OCI-LY1 (cell line): ENCODE measurements at regions not wholly inside any gene's neighbourhood (a gene's known extent, or its start where the extent isn't known, plus 50 kb on each side); places are given as distances from the start of the nearest gene placed in this dataset.

Source experiments
- EZH2 ChIP-seq: fragments of 200-600 bp; sonication (generic), shearing (Covaris generic); IDR thresholded peaks from 2 replicates; pipeline ENCODE4 v1.8.0; 2017; ENCODE audit warnings: borderline replicate concordance, mixed run types, mild to moderate bottlenecking, antibody characterized with exemption, low read length, moderate library complexity, mixed read lengths
- TF ChIP-seq, protein P1 (sequence below): fragments of 200-600 bp; sonication (generic), shearing (Covaris generic); IDR thresholded peaks from 2 replicates; pipeline ENCODE4 v1.5.1; 2017; ENCODE audit warnings: mild to moderate bottlenecking, antibody characterized with exemption, low read length, moderate library complexity, mixed read lengths

DNA sequence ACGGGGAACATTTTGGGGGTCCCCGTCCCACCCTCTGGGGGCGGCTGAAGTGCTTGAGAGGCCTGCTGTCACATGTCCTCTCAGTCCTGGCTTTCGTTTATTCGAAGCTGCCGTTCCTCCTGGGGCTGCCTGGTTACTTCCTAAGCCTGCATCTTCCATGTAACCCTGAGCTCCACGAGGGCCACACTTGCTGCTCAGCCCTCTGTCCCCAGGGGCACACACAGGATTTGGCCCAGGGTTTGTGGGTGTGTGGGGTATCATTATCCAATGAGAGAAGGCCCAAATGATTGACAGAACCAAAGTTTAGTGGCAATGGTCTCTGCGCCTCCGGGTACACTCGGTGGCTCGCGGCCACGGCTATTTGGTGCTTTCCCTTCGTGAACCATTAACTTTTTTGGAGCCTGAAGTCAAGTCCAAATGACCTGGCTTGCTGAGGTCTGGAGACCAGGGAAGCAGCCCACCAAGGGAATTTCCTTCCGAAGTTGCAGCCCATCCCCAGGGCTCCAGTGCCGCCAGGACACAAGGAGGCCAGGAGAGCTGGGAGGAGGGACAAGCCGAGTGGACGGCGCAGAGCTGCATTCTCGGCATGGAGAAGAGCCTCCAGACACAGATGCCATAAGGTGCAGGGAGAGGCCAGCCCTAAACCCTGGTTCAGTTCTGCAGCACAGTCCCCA lies 131.4 kb upstream of the FOXF1 start:
- TF ChIP-seq, protein P1, sequence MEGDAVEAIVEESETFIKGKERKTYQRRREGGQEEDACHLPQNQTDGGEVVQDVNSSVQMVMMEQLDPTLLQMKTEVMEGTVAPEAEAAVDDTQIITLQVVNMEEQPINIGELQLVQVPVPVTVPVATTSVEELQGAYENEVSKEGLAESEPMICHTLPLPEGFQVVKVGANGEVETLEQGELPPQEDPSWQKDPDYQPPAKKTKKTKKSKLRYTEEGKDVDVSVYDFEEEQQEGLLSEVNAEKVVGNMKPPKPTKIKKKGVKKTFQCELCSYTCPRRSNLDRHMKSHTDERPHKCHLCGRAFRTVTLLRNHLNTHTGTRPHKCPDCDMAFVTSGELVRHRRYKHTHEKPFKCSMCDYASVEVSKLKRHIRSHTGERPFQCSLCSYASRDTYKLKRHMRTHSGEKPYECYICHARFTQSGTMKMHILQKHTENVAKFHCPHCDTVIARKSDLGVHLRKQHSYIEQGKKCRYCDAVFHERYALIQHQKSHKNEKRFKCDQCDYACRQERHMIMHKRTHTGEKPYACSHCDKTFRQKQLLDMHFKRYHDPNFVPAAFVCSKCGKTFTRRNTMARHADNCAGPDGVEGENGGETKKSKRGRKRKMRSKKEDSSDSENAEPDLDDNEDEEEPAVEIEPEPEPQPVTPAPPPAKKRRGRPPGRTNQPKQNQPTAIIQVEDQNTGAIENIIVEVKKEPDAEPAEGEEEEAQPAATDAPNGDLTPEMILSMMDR, result no peak
- no peak for TF ChIP-seq EZH2
